HG03103 (cell line): ENCODE measurements at regions not wholly inside any gene's neighbourhood (a gene's known extent, or its start where the extent isn't known, plus 50 kb on each side); places are given as distances from the start of the nearest gene placed in this dataset.
"Not testable (repeated sequence)": the region's sequence is repeated elsewhere in the genome, so short reads cannot be mapped to it uniquely, and the experiment has no call there.

ENCODE experiments used
- ATAC-seq: cut with Tn5 transposase; IDR thresholded peaks from one replicate; pipeline ENCODE4 v1.9.1; 2021; ENCODE audit warnings: low read depth; ENCODE audit not compliant: unreplicated experiment

- peak; percentile 47 for ATAC-seq
These were observed 141.1 kb downstream of the SLCO4C1 start for GRCh38 chr5:102154791-102155605.

- peak; percentile 13 for ATAC-seq
These were observed 141.8 kb downstream of the SLCO4C1 start for GRCh38 chr5:102154291-102154690.

DNA sequence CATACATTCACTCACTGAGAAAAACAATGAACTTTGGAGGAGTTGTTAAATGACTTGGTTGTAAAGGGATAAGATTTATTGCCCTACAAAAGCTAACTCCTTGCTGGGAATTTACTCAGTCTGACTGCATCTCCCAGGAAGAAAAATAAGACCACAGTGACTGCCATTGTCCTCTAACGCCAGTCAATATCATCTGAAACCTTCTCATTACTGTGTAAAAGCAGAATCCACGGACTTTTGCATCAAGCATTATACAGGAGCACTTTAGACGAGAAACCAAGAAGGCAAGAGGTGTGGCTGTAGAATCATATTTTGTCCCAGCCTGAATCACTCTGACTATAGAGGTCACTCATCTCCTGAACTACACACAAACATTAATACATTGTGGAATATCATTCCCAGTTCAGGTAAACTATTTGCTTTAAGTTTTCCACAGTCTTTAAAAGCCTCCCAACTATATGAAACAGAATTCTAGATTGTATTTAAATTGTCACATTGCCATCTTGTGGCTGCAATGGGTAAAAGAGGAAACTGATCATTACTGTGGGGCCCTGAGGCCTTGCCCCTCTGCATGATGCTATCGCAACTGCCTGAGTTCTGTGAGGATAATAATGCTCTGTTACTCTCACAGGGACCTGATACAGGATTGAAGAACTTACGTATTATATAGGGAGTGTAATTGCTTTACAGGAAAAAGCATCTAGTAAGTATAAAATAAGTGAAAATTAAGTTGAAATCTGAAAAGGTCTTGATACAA, 142.9 kb downstream of the SLCO4C1 start:
- ATAC-seq, result peak; percentile 86

DNA sequence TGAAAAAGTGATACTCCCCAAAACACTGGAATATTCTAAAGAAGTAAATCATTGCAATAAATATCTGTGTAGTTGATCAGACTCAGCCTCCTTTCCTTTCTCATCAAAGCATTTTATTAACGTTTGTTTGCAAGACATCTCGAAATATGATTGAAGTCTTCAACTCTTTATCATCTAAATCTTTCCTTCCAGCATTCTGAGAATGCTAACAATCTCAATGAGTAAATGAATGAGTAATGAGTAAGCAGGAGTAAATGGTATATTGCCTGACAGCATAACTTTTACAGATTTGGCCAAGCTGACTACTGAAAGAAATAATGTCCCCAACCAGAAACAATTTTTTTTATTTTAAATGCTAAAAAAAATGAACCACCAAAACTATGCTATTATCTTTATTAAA, 157.1 kb downstream of the SLCO4C1 start:
- no peak for ATAC-seq

DNA sequence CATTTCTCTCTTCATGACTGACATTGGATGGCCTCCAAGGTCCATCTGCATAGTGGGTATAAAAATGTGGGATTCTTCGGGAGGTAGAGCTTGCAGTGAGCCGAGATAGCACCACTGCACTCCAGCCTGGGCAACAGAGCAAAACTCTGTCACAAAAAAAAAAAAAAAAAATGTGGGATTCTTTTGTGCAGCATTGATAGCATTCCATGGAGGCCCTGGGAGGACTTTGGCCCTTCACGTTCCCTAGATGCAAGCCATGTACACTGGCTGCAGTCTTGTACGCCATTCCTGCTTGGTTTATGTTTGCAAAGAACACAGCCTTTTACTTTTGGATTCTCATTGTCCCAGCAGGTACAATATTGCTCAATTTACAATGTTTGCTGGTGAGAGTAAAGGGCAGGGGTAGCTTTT, 157.8 kb downstream of the SLCO4C1 start:
- no peak for ATAC-seq

GRCh38 chr5:102130890-102131289, 165.2 kb downstream of the SLCO4C1 start:
- ATAC-seq, result no peak

GRCh38 chr5:102130386-102130785, 165.7 kb downstream of the SLCO4C1 start:
- ATAC-seq, result no peak

- ATAC-seq, result no peak
These were observed 176.8 kb downstream of the SLCO4C1 start for GRCh38 chr5:102119252-102119651.

DNA sequence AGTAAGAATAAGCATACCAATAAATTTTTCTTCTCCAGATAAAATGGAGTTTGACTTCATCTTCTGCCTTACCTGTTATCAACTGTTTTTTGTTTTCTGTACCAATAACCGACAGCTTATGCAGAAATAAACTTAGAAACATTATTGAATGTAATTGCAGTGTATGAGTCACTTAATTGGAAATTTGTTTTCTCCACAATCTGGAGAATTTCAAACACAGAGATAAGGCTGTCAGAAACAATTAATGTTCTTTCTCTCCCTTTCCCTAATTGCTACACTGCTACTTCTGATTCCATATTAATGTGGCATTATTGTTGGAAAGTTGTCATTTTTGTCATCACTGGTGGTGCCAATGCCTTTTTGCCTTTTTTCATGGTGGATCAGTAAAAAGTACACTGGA, 180.3 kb downstream of the SLCO4C1 start:
- no peak for ATAC-seq

DNA sequence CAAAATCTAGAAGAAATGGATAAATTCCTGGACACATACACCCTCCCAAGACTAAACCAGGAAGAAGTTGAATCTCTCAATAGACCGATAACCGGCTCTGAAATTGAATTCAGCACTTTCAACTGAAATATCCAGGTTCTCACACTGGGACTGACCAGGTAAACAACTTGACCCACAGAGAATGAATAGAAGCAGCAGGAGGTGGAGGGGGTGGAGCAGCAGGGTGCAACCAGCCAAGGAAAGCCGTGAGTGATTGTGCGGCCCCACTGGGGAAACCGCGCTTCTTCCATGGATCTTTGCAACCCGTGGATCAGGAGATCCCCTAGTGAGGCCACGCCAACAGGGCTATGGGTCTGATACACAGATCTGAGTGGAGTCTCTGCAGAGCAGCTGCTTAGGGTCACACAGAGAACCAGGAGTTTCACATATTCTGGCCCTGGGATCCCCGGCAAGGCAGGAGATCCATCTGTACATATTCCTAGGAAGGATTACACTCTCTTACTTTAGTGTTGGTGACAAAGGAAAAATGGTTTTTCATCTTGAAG, 181.5 kb downstream of the SLCO4C1 start:
- ATAC-seq, result no peak

DNA sequence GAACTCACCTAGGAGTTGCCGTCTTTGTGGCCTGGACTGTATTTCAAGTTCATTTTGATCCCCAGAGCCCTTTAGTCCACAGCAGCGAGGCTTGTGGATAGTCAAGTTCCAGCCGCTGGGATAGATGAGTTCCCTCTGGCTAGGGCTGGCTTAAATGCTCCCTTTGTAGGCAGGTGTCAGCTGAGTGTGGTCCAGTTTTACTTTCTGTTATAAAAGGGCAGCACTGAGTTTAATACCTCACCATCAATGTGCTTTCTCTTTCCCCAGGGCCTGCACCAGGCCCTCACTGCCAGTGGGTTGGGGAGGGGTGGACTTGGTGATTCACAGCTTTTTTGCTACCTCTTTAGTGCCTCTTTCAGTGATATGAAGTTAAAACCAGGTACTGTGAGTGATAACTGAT, 188.2 kb downstream of the SLCO4C1 start:
- ATAC-seq, result no peak

DNA sequence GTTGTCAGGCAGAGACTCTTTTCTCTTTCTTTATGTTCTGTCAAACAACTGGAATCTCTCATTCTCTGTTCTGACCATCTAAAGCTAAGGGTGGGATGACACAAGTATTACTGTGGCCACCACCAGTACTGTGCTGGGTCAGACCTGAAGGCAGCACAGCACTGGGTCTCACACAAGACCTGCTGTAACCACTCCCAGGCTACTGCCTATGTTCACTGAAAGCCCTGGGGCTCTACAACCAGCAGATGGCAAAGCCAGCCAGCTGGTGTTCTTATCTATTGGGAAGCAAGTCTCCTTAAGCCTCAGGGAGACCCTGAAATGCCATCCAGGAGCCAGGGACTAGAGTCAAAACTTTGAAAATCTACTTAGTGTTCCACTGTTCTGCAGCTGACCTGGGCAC, 189.5 kb downstream of the SLCO4C1 start:
- no peak for ATAC-seq

DNA sequence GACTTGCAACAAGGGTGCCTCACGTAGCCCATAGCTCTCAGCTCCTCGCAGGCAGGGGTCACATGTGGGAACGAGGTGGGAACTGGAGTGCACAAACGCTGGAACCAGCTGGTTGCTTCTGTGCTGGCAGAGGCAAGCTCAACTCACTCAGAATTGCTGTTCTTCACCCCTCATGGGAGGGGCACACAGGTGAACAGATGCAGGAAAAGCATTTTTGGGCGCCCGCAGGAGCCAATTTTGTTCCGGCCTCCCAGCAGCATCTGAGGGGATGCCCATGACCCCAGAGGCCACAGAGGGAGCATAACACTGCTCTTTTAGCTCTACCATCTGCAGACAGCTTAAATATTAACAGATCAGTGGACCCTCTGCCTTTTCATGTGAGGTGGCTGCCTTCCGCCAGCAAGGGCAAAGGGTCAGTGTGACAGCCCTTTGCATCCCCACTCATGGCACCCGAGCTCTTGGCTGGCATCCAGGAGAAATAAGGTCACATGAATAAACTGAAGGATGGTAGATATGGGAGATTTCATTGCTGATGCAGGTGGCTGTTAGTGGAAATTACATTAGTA, 196.2 kb downstream of the SLCO4C1 start:
- no peak for ATAC-seq

DNA sequence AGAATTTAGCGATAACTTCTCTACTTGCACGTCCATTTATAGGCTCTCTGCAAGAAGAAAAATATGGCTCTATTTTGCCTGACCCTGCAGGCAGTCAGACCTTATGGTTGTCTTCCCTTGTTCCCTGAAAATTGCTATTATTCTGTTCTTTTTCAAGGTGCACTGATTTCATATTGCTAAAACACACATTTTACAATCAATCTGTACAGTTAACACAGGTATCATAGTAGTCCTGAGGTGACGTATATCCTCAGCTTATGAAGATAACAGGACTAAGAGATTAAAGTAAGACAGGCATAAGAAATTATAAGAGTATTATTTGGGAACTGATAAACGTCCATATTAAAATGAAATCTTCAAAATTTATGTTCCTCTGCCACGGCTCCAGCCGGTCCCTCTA, 197.0 kb downstream of the SLCO4C1 start:
- ATAC-seq, result not testable (repeated sequence)

DNA sequence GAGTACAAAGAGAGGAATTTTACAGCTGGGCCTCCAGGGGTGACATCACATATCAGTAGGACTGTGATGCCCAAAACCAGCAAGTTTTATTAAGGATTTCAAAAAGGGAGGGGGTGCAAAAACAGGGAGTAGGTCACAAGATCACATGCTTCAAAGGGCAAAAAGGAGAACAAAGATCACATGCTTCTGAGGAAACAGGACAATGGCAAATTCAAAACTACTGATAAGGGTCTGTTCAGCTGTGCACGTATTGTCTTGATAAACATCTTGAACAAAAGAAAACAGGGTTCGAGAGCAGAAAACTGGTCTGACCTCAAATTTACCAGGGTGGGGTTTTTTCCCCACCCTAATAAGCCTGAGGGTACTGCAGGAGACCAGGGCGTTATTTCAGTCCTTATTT, 197.5 kb downstream of the SLCO4C1 start:
- ATAC-seq, result not testable (repeated sequence)

GRCh38 chr5:102090770-102091169, 205.3 kb downstream of the SLCO4C1 start:
- peak; percentile 92 for ATAC-seq

- no peak for ATAC-seq
These were observed 206.2 kb downstream of the SLCO4C1 start for GRCh38 chr5:102089883-102090282.

DNA sequence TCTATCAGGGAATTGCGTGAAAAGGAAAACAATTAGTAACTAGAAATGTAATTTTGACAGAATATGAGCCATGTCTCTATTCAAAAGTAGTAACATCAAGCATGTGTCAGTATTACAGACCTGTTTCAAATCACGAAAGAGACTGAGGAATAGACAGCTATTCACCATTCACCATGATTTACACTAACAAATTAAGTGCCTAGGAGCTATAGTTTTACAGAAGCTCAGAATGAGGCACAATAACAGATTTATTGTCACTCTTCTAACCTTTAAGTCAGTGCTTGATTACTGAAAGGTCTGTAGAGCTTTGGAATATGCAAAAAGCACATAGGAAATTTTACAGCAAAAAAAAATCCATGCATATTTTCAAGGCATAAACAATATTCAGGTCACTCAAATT, 208.2 kb downstream of the SLCO4C1 start:
- no peak for ATAC-seq

DNA sequence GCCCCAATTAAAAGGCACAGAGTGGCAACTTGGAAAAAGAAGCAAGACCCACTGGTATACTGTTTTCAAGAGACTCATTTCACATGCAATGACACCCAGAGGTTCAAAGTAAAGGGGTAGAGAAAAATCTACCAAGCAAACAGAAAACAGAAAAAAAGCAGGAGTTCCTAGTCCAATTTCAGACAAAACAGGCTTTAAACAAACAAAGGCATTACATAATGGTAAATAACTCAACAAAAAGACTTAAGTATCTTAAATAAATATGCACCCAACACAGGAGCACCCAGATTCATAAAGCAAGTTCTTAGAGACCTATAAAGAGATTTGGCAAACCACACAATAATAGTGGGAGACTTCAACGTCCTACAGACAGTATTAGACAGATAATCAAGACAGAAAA, 215.8 kb downstream of the SLCO4C1 start:
- ATAC-seq, result no peak

DNA sequence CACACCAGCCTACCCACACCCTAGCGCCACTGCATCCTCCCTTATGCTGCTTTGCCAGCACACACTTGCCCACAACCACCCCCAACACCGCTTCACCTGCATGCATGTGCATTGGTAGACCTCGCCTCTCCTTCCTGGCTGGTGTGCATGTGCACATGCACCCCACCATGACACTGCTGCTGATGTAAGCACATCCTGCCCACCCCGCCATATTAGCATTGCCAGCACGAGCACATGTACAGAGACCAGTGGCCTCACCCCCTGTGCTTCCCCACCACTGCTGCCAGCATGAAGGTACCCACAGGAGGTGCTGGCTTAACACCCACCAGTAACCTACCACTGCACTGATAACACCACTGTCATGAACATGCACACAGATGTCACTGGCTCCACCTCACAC, 218.2 kb downstream of the SLCO4C1 start:
- ATAC-seq, result no peak

GRCh38 chr5:102069974-102070373, 226.1 kb downstream of the SLCO4C1 start:
- ATAC-seq, result no peak
